ENCODE measurements at regions not wholly inside any gene's neighbourhood (a gene's known extent, or its start where the extent isn't known, plus 50 kb on each side); places are given as distances from the start of the nearest gene placed in this dataset.

DNA sequence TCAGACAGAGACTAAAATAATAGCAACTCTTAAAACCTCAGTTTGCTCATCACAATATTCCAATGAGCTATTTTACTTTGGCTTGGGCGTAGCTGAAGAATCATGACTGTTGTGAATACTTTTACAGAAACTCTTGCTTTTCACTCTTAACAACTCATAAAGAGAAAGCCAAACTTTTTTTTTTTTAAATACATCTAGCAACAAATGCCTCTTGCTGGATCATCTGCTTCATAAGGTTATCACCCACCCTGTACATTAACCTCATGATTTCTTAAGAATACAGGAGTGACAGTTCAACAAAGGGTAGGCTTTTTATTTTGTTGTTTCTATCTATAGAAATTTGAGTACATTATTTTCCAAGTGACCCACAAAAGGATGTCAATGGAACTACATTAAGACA lies 307.4 kb upstream of the DDHD1 start:
- no peaks in the 10 kb centered on the region for H3K27me3 ChIP-seq
- no peaks in the 10 kb centered on the region for H3K4me1 ChIP-seq
- no peak overlapping the region for H3K9ac ChIP-seq (ENCODE audit: low read depth in 2 of 2, low read length in 2 of 2)
- H3K4me3 ChIP-seq, result no peak overlapping the region
- H3K9me3 ChIP-seq, result no peaks in the 10 kb centered on the region
- TF ChIP-seq, protein P1, sequence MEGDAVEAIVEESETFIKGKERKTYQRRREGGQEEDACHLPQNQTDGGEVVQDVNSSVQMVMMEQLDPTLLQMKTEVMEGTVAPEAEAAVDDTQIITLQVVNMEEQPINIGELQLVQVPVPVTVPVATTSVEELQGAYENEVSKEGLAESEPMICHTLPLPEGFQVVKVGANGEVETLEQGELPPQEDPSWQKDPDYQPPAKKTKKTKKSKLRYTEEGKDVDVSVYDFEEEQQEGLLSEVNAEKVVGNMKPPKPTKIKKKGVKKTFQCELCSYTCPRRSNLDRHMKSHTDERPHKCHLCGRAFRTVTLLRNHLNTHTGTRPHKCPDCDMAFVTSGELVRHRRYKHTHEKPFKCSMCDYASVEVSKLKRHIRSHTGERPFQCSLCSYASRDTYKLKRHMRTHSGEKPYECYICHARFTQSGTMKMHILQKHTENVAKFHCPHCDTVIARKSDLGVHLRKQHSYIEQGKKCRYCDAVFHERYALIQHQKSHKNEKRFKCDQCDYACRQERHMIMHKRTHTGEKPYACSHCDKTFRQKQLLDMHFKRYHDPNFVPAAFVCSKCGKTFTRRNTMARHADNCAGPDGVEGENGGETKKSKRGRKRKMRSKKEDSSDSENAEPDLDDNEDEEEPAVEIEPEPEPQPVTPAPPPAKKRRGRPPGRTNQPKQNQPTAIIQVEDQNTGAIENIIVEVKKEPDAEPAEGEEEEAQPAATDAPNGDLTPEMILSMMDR (IDR thresholded peaks at IDR 0.05), result no peak
- DNase-seq, result no peak
- no peaks in the 10 kb centered on the region for H3K36me3 ChIP-seq
- intact Hi-C loops (cut with DNase I), result no loop called here
- H3K27ac ChIP-seq, result no peak overlapping the region

DNA sequence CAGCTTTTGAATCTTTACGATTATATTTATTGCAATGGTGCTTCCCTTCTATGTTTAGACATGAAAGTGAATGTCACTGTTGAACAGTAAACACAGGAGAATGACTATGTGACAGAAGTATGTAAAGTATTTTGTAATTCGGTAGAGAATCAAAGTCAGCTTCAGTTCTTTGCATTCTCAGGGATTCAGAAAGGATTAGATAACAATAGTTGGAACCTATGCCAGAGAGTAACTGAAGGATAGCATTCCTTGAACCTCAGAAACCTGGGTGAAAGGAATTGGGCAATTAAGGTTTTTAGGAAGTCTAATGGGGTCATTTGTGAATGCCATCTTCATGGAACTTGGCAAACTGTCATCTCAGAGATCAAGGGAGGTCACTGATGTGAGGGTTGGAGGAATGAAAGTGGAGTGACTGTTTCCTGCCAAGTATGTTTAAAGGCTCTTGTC lies 305.3 kb upstream of the DDHD1 start:
- TF ChIP-seq, protein P1 (IDR thresholded peaks at IDR 0.05), result no peak
- H3K27me3 ChIP-seq, result no peaks in the 10 kb centered on the region
- intact Hi-C loops (cut with DNase I), result no loop called here
- no peaks in the 10 kb centered on the region for H3K9me3 ChIP-seq
- H3K9ac ChIP-seq (ENCODE audit: low read depth in 2 of 2, low read length in 2 of 2), result no peak overlapping the region
- H3K4me3 ChIP-seq, result no peak overlapping the region
- no peaks in the 10 kb centered on the region for H3K4me1 ChIP-seq
- DNase-seq, result no peak
- no peak overlapping the region for H3K27ac ChIP-seq
- H3K36me3 ChIP-seq, result no peaks in the 10 kb centered on the region

DNA sequence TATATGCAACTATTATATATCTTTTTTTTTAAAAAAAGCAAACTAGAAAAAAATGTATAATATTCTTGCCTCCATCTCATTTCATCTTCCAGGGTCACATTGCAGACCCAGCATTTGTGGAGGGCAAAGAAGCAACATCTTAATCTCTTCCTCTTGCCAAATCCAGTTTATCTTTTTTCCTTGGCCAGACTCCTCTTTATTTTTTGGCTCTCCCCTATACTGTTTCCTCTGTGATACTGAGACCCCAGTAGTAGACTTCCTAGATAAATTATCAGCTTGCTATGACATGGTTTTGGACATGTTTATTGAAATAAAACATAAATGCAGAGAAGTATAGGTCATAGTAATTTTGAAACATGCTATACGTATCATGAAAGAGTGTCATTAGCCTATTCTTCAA lies 303.8 kb upstream of the DDHD1 start:
- intact Hi-C loops (cut with DNase I), result no loop called here
- Histone ChIP-seq H3K9me3 (no peaks in the 10 kb centered on the region), H3K36me3 (no peaks in the 10 kb centered on the region), H3K27ac (no peak overlapping the region), H3K4me3 (no peak overlapping the region), H3K9ac (ENCODE audit: low read depth in 2 of 2, low read length in 2 of 2) (no peak overlapping the region), H3K4me1 (no peaks in the 10 kb centered on the region), H3K27me3 (no peaks in the 10 kb centered on the region)
- TF ChIP-seq, protein P1 (IDR thresholded peaks at IDR 0.05), result no peak
- DNase-seq, result no peak

DNA sequence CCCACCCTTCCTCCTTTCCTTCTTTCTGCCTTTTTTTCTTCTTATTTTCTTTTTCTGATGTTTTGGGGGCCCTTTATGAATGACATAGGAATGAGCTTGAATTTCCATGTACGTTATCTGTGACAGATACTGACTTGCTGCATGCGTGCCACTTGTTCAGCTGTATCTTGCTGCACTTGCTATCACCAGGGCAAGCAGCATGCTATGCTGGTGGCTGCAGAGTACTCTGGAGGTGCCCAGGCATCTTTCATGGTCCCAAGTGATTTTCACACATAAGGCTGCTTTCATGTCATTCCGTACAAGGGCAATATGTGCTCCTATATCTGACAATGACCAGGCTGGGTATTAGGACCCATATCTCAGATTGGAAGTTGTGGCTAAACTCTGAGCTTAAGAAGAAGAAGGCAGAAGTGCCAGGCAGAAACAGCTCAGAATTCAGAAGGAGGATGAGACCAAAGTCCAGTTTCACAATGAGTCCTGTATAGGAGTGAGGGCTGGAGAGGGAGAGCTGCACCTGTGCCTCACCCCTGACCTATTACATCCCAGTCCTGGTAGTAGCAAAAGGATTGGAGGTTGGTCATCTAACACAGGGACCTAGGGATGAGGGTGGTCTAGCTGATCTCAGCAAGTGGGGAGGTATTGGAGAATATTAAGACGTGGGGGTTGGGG lies 299.0 kb upstream of the DDHD1 start:
- intact Hi-C loops (cut with DNase I), result no loop called here
- TF ChIP-seq, protein P1 (IDR thresholded peaks at IDR 0.05), result no peak
- H3K27ac ChIP-seq, result peak overlapping the region; percentile 49
- no peaks in the 10 kb centered on the region for H3K9me3 ChIP-seq
- H3K4me3 ChIP-seq, result no peak overlapping the region
- DNase-seq, result peak; percentile 48
- no peaks in the 10 kb centered on the region for H3K27me3 ChIP-seq
- peaks cover 5% of the 10 kb centered on the region for H3K4me1 ChIP-seq
- no peak overlapping the region for H3K9ac ChIP-seq (ENCODE audit: low read depth in 2 of 2, low read length in 2 of 2)
- H3K36me3 ChIP-seq, result no peaks in the 10 kb centered on the region

DNA sequence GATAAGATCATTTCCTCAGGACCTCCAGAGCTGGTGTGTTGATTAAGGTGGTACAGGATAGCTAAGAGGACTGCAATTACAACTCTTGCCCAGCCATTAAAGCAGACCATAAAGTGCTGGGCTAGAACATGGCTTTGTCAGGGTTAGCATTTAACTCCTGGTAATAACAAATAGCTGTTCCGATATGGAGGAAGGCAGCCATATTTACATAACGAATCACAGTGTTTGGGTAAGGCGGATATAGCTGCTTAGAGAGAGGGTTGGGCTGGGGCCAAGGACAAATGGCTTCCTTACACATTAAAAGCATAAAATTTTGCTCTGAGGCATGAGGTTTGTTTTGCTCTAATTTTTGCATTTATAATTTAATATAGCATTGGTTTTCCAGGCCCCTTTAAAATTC lies 297.7 kb upstream of the DDHD1 start:
- H3K4me3 ChIP-seq, result no peak overlapping the region
- TF ChIP-seq, protein P1 (IDR thresholded peaks at IDR 0.05), result no peak
- no peak overlapping the region for H3K27ac ChIP-seq
- H3K9me3 ChIP-seq, result no peaks in the 10 kb centered on the region
- H3K4me1 ChIP-seq, result peaks cover 5% of the 10 kb centered on the region
- DNase-seq, result peak; percentile 57
- H3K36me3 ChIP-seq, result no peaks in the 10 kb centered on the region
- no peaks in the 10 kb centered on the region for H3K27me3 ChIP-seq
- H3K9ac ChIP-seq (ENCODE audit: low read depth in 2 of 2, low read length in 2 of 2), result no peak overlapping the region
- intact Hi-C loops (cut with DNase I), result no loop called here

Measured in colonic mucosa (tissue), 4 donors.